HepG2 (cell line): ENCODE measurements at regions not wholly inside any gene's neighbourhood (a gene's known extent, or its start where the extent isn't known, plus 50 kb on each side); places are given as distances from the start of the nearest gene placed in this dataset.

Experiments used
- ATAC-seq: fragments of 200-7000 bp; cut with Tn5 transposase; 3 replicates; pipeline ENCODE4 v1.9.1; 2020; ENCODE audit warnings: mild to moderate bottlenecking, moderate library complexity
- BruUV-seq: library from RNA; stranded (reverse); fragments of 400-500 nt; replicated peaks from 2 replicates; lab custom pipeline; 2021; lab: Mats Ljungman, UMichigan
- CTCF ChIA-PET: fragments of 300-600 bp; formaldehyde crosslinking; extraction: SDS; loops from one replicate; lab custom pipeline; 2021; ENCODE audit warnings: low total read pairs, inconsistent platforms, low intra/inter-chr PET ratio; lab: Yijun Ruan, JAX
- POLR2A ChIA-PET: fragments of 350-600 bp; sonication (Branson Sonifier 250); formaldehyde crosslinking; loops from one replicate; lab custom pipeline; 2020; ENCODE audit warnings: antibody characterized with exemption, inconsistent platforms; lab: Yijun Ruan, JAX
- DNase-seq: peaks from one replicate; pipeline ENCODE4 v3.0.0-alpha.2; 2015; ENCODE audit warnings: low spot score
- FAIRE-seq: peaks from 3 replicates; lab custom pipeline; 2011; peaks lifted over from hg19 to GRCh38; lab: Jason Lieb, UNC
- H2AFZ ChIP-seq: one replicate; pipeline ENCODE4 v1.6.1; 2011; ENCODE audit warnings: low read length, inconsistent platforms
- H3K27ac ChIP-seq: fragments of 300-600 bp; 3 replicates; pipeline ENCODE4 v1.8.0; 2011; ENCODE audit warnings: mixed run types, mild to moderate bottlenecking, mixed read lengths, low read length, inconsistent platforms; ENCODE audit not compliant: insufficient read depth; ENCODE audit errors: extremely low read length
- H3K27me3 ChIP-seq, 2 experiments: fragments of 200-600 bp in 1 of 2; 2 replicates in 1 of 2; 3 replicates in 1 of 2; pipeline versions ENCODE4 v1.6.0 to v1.8.0; 2011; ENCODE audit warnings: low read length in 2 of 2, mild to moderate bottlenecking in 2 of 2, moderate library complexity in 2 of 2, inconsistent platforms in 1 of 2; ENCODE audit not compliant: insufficient read depth in 2 of 2, control insufficient read depth in 1 of 2
- H3K36me3 ChIP-seq, 2 experiments: fragments of 200-600 bp in 1 of 2; replicated peaks in 1 of 2; 2 replicates in 1 of 2; 3 replicates in 1 of 2; pipeline versions ENCODE4 v1.5.1 to v1.8.0; 2011; ENCODE audit warnings: low read length in 2 of 2, inconsistent platforms in 1 of 2; ENCODE audit not compliant: insufficient read depth in 2 of 2, control insufficient read depth in 1 of 2
- H3K4me1 ChIP-seq: 2 replicates; pipeline ENCODE4 v1.5.1; 2012; ENCODE audit warnings: low read length, inconsistent platforms; ENCODE audit not compliant: insufficient read depth
- H3K4me2 ChIP-seq: 2 replicates; pipeline ENCODE4 v1.6.0; 2011; ENCODE audit warnings: low read depth, low read length, inconsistent platforms
- H3K4me3 ChIP-seq, 3 experiments: fragments of 200-600 bp in 1 of 3; sonication (generic), shearing (Covaris generic) in 1 of 3; replicated peaks in 1 of 3; 2 replicates each; pipeline ENCODE4 v1.5.1; 2011 to 2016; ENCODE audit warnings: low read length in 3 of 3, inconsistent platforms in 2 of 3, low read depth in 2 of 3, mild to moderate bottlenecking in 2 of 3, control low read depth in 1 of 3, mixed read lengths in 1 of 3; ENCODE audit not compliant: insufficient read depth in 1 of 3
- H3K79me2 ChIP-seq: one replicate; pipeline ENCODE4 v1.6.1; 2011; ENCODE audit warnings: low read length, inconsistent platforms; ENCODE audit not compliant: insufficient read depth
- H3K9ac ChIP-seq: 2 replicates; pipeline ENCODE4 v1.6.0; 2011; ENCODE audit warnings: mild to moderate bottlenecking, low read depth, low read length, inconsistent platforms; ENCODE audit not compliant: insufficient read depth
- H3K9me3 ChIP-seq: 2 replicates; pipeline ENCODE4 v1.5.1; 2012; ENCODE audit warnings: mild to moderate bottlenecking, low read length
- H4K20me1 ChIP-seq: 2 replicates; pipeline ENCODE4 v1.6.0; 2011; ENCODE audit warnings: inconsistent platforms, mild to moderate bottlenecking, low read length, moderate library complexity; ENCODE audit not compliant: insufficient read depth
- ETS1 ChIP-seq: sonication (generic); formaldehyde crosslinking; IDR thresholded peaks from 2 replicates; pipeline ENCODE4 v1.4.0; 2020; ENCODE audit warnings: missing genetic modification reagents
- GMEB2 ChIP-seq: IDR thresholded peaks from 2 replicates; pipeline ENCODE4 v1.6.1; 2016; ENCODE audit warnings: missing biosample characterization, missing genetic modification reagents, low read depth
- HMG20A ChIP-seq: IDR thresholded peaks from 2 replicates; pipeline ENCODE4 v1.6.1; 2016; ENCODE audit warnings: borderline replicate concordance
- IKZF5 ChIP-seq: IDR thresholded peaks from 2 replicates; pipeline ENCODE4 v1.6.1; 2018; ENCODE audit warnings: missing genetic modification reagents, mild to moderate bottlenecking, missing compliant biosample characterization
- MTF2 ChIP-seq: sonication (generic); formaldehyde crosslinking; IDR thresholded peaks from 2 replicates; pipeline ENCODE4 v1.5.0; 2020; ENCODE audit warnings: missing genetic modification reagents, borderline replicate concordance
- PAX8 ChIP-seq: sonication (generic); formaldehyde crosslinking; IDR thresholded peaks from 2 replicates; pipeline ENCODE4 v1.8.0; 2022; ENCODE audit warnings: mild to moderate bottlenecking, missing genetic modification reagents, borderline replicate concordance
- PTBP1 ChIP-seq: fragments of 200-400 bp; formaldehyde crosslinking; IDR thresholded peaks from 2 replicates; pipeline ENCODE4 v1.6.1; 2018; ENCODE audit warnings: low read length, low read depth; ENCODE audit not compliant: poor library complexity, severe bottlenecking
- TBX2 ChIP-seq: sonication (generic); formaldehyde crosslinking; IDR thresholded peaks from 2 replicates; pipeline ENCODE4 v1.5.0; 2020; ENCODE audit warnings: missing genetic modification reagents, mild to moderate bottlenecking, borderline replicate concordance
- TP53 ChIP-seq: sonication (generic); formaldehyde crosslinking; conservative IDR thresholded peaks from 2 replicates; pipeline ENCODE4 v1.4.0; 2020; ENCODE audit warnings: missing genetic modification reagents
- TSC22D2 ChIP-seq: sonication (generic); formaldehyde crosslinking; IDR thresholded peaks from 2 replicates; pipeline ENCODE4 v1.5.1; 2020; ENCODE audit warnings: missing genetic modification reagents, mild to moderate bottlenecking, borderline replicate concordance
- ZNF12 ChIP-seq: sonication (generic); formaldehyde crosslinking; IDR thresholded peaks from 2 replicates; pipeline ENCODE4 v1.5.0; 2020; ENCODE audit warnings: missing genetic modification reagents
- ZNF335 ChIP-seq: sonication (generic); formaldehyde crosslinking; IDR thresholded peaks from 2 replicates; pipeline ENCODE4 v1.4.0; 2020; ENCODE audit warnings: missing genetic modification reagents
- ZNF33B ChIP-seq: sonication (generic); formaldehyde crosslinking; IDR thresholded peaks from 2 replicates; pipeline ENCODE4 v1.5.1; 2020; ENCODE audit warnings: mild to moderate bottlenecking, missing genetic modification reagents
- ZNF496 ChIP-seq: sonication (generic); formaldehyde crosslinking; IDR thresholded peaks from 2 replicates; pipeline ENCODE4 v1.8.1; 2023; ENCODE audit warnings: mild to moderate bottlenecking, moderate library complexity, missing genetic modification reagents; ENCODE audit not compliant: insufficient replicate concordance
- ZNF510 ChIP-seq: sonication (generic); formaldehyde crosslinking; IDR thresholded peaks from 2 replicates; pipeline ENCODE4 v1.4.0; 2020; ENCODE audit warnings: low read depth, mild to moderate bottlenecking, missing genetic modification reagents
- ZNF512 ChIP-seq: sonication (generic); formaldehyde crosslinking; IDR thresholded peaks from 2 replicates; pipeline ENCODE4 v1.4.0; 2020; ENCODE audit warnings: mild to moderate bottlenecking, missing genetic modification reagents
- ZNF83 ChIP-seq: sonication (generic); formaldehyde crosslinking; IDR thresholded peaks from 2 replicates; pipeline ENCODE4 v1.4.0; 2020; ENCODE audit warnings: missing genetic modification reagents, mild to moderate bottlenecking, borderline replicate concordance
- WGBS: methylation state at CpG from one replicate; pipeline ENCODE4 v1.1.6; 2017; ENCODE audit warnings: low lambda C conversion rate; 5-methylcytosine and 5-hydroxymethylcytosine counted together
- in situ Hi-C: cut with HindIII; loops from 2 replicates; pipeline ENCODE4 v1.10.0; 2017; ENCODE audit warnings: low pct_unique_long_range_greater_than_20kb; ENCODE audit not compliant: extremely low pct_ligation_motif_present
- intact Hi-C: fragments of 100-400 bp; cut with micrococcal nuclease; formaldehyde crosslinking; loops from one replicate; pipeline ENCODE4 v1.10.0; 2022; ENCODE audit not compliant: unreplicated experiment

GRCh38 chr20:60232380-60232779 is 274.2 kb downstream of the CDH26 start (continued):
- TF ChIP-seq ZNF512 = no peak
- no peak for TF ChIP-seq ETS1 (CRISPR knock-in tag)
- TF ChIP-seq ZNF33B = no peak
- no peak for TF ChIP-seq ZNF496
- no peak for TF ChIP-seq ZNF510
- TF ChIP-seq TP53 (CRISPR knock-in tag) = no peak

GRCh38 chr20:60233018-60233630 is 274.9 kb downstream of the CDH26 start:
- Histone ChIP-seq H4K20me1 (no peaks in the 10 kb centered on the region), H2AFZ (no peak overlapping the region), H3K4me3 (no peak overlapping the region), H3K27me3 (peaks cover 0 to 9% of the 10 kb centered on the region in 2 experiments; a peak in 1 of 5 replicates), H3K4me1 (no peaks in the 10 kb centered on the region), H3K36me3 (no peaks in the 10 kb centered on the region), H3K79me2 (no peaks in the 10 kb centered on the region), H3K27ac (no peak overlapping the region), H3K4me2 (no peak overlapping the region)
- ATAC-seq (no peak), DNase-seq (no peak), FAIRE-seq (no peak)
- WGBS = 3% methylated on average over 3 of the region's 3 CpGs
- intact Hi-C loops = no loop called here
- in situ Hi-C loops = no loop called here
- POLR2A ChIA-PET = no interaction called here
- TF ChIP-seq ZNF335 (CRISPR knock-in tag) (no peak), TBX2 (CRISPR knock-in tag) (no peak), ZNF512 (no peak), TSC22D2 (CRISPR knock-in tag) (no peak), ZNF83 (CRISPR knock-in tag) (no peak), HMG20A (CRISPR knock-in tag) (no peak), ZNF12 (no peak), GMEB2 (no peak), MTF2 (no peak), PAX8 (CRISPR knock-in tag) (no peak), PTBP1 (no peak), IKZF5 (CRISPR knock-in tag) (no peak)
- TF ChIP-seq, all 625 proteins: peak for 0
- Histone ChIP-seq H3K9ac (no peak overlapping the region), H3K9me3 (peaks cover 4% of the 10 kb centered on the region; the same call in 1 of the 2 replicates)
- no TSS peak for BruUV-seq
- CTCF ChIA-PET = no interaction called here
